ENCODE measurements at regions not wholly inside any gene's neighbourhood (a gene's known extent, or its start where the extent isn't known, plus 50 kb on each side); places are given as distances from the start of the nearest gene placed in this dataset.

- Histone ChIP-seq H2BK20ac (ENCODE audit: low read depth, low read length, poor library complexity, severe bottlenecking) (no peak overlapping the region), H2BK15ac (ENCODE audit: low read depth, low read length) (no peak overlapping the region), H4K91ac (ENCODE audit: insufficient read length, low read depth, low read length) (no peak overlapping the region), H4K8ac (replicated peaks; ENCODE audit: insufficient read length, low read depth, low read length) (no peak overlapping the region), H2AFZ (ENCODE audit: low read length) (no peak overlapping the region), H2BK5ac (ENCODE audit: insufficient read length, low read length) (no peak overlapping the region), H3K9ac (ENCODE audit: extremely low read depth, insufficient read length, low read length) (no peak overlapping the region), H3K56ac (ENCODE audit: insufficient read length, low read depth, low read length) (no peak overlapping the region), H3K4me1 (ENCODE audit: insufficient read depth, low read length) (no peaks in the 10 kb centered on the region), H3K18ac (ENCODE audit: insufficient read length, low read depth, low read length) (no peak overlapping the region), H3K79me2 (ENCODE audit: insufficient read depth, low read length) (no peaks in the 10 kb centered on the region), H3K27me3 (ENCODE audit: insufficient read depth, low read length) (no peaks in the 10 kb centered on the region), H3K23me2 (ENCODE audit: insufficient read length, low read depth, low read length, poor library complexity, severe bottlenecking) (no peaks in the 10 kb centered on the region), H2BK12ac (ENCODE audit: insufficient read length, low read depth, low read length) (no peak overlapping the region), H3K23ac (ENCODE audit: insufficient read length, low read depth, low read length) (no peak overlapping the region), H4K5ac (ENCODE audit: insufficient read length, low read depth, low read length) (no peak overlapping the region), H3T11ph (ENCODE audit: low read length) (no peak overlapping the region), H4K20me1 (ENCODE audit: control insufficient read depth, insufficient read depth, insufficient read length) (no peaks in the 10 kb centered on the region), H3K79me1 (ENCODE audit: insufficient read depth, low read depth, low read length, poor library complexity, severe bottlenecking) (no peaks in the 10 kb centered on the region), H2AK5ac (ENCODE audit: insufficient read length, low read length) (no peak overlapping the region), H3K27ac (ENCODE audit: insufficient read length, low read depth, low read length) (no peak overlapping the region), H3K4ac (ENCODE audit: low read depth, low read length) (no peak overlapping the region), H3K14ac (ENCODE audit: insufficient read depth, low read length) (no peak overlapping the region), H3K4me2 (ENCODE audit: insufficient read depth, insufficient read length, low read length) (no peak overlapping the region), H2BK120ac (ENCODE audit: low read depth, low read length, poor library complexity, severe bottlenecking) (no peak overlapping the region), H3K9me3 (ENCODE audit: control insufficient read depth, low read depth, low read length) (no peaks in the 10 kb centered on the region)
- no peaks in the 10 kb centered on the region for H3K36me3 Mint-ChIP-seq (ENCODE audit: insufficient read depth in 1 of 3, low read depth in 3 of 3)
- no peaks in the 10 kb centered on the region; a peak in 1 of 5 replicates for H3K9me3 Mint-ChIP-seq
- peaks cover 8 to 9% of the 10 kb centered on the region in 2 experiments for H3K4me1 Mint-ChIP-seq
- no peak overlapping the region for H3K4me3 Mint-ChIP-seq
- no peak overlapping the region for H3K27ac Mint-ChIP-seq
- TF ChIP-seq CTCF (conservative IDR thresholded peaks at IDR 0.05): no peak
- DNase-seq: no peak
- no peaks in the 10 kb centered on the region for H3K27me3 Mint-ChIP-seq (ENCODE audit: low read depth)
- WGBS (ENCODE audit: extremely low coverage, insufficient read length, low lambda C conversion rate): no CpG with 5 or more reads among the region's 4 CpGs
Measured at GRCh38 chr11:33590441-33590840, 110.2 kb downstream of the C11orf91 start.
